Spleen (tissue), 7 donors: ENCODE measurements at regions not wholly inside any gene's neighbourhood (a gene's known extent, or its start where the extent isn't known, plus 50 kb on each side); places are given as distances from the start of the nearest gene placed in this dataset.

Source experiments
- CTCF ChIP-seq, 11 experiments: fragments of 200-600 bp in 7 of 11; fragments of 450-650 bp in 4 of 11; sonication (generic) in 4 of 11; IDR thresholded peaks in 8 of 11; conservative IDR thresholded peaks in 3 of 11; 1 replicate in 7 of 11; 2 replicates in 4 of 11; pipeline versions ENCODE4 v1.4.0 to v1.8.0; 2016 to 2021; ENCODE audit warnings: antibody characterized with exemption in 11 of 11, inconsistent platforms in 4 of 11, mild to moderate bottlenecking in 1 of 11
- POLR2A ChIP-seq, 3 donors: fragments of 450-650 bp; IDR thresholded peaks; one replicate each; pipeline ENCODE4 v1.5.1; 2017; ENCODE audit warnings: antibody characterized with exemption in 3 of 3, mild to moderate bottlenecking in 1 of 3
- donor health status: DM: no; HTN: no; CAD: no; lungs with moderate emphysema.
- donor health status: DM: no; HTN: no; CAD: no.
- donor health status: DM: no; HTN: no; CAD: no.

DNA sequence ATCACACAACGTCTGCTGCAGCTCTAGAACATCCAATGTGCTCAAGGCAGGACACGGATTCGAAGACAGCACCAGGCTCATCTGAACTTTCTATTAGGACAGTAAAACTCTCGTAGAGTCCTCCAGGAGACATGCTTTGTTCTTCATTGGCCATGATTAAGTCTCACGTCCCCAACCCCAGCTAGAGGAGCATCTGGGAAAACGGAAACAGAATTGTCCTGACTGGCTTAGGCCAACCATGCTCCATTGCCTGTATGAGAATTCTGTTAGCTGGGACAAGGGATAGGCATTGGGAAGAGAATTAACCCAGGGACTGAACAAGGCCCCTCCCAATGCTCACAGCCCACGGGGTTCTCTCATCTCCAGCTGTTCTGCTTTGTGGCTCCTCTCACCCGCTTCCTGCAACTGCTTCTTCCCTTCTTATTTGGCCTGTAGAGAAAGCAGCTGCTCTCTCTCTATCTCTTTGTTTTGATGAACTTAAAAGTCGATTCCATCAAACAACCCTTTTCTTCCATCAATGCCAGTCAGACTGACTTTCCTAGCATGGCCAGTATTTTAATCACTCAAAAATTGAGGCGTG lies 75.6 kb downstream of the C1QL2 start:
- TF ChIP-seq CTCF (IDR thresholded peaks at IDR 0.05 in 8 of 11, conservative IDR thresholded peaks at IDR 0.05 in 3 of 11) (no peak), POLR2A (IDR thresholded peaks at IDR 0.05) (no peak)
